ENCODE measurements at regions not wholly inside any gene's neighbourhood (a gene's known extent, or its start where the extent isn't known, plus 50 kb on each side); places are given as distances from the start of the nearest gene placed in this dataset.
"Not testable (repeated sequence)": the region's sequence is repeated elsewhere in the genome, so short reads cannot be mapped to it uniquely, and the experiment has no call there.

DNA sequence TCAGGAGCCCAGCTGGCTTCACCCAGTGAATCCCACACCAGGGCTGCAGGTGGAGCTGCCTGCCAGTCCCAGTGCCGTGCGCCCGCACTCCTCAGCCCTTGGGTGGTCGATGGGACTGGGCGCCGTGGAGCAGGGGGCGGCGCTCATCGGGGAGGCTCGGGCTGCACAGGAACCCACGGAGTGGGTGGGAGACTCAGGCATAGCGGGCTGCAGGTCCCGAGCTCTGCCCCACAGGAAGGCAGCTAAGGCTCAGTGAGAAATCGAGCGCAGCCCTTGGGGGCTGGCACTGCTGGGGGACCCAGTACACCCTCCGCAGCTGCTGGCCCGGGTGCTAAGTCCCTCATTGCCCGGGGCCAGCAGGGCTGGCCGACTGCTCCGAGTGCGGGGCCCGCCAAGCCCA lies 1908.8 kb downstream of the ARAP2 start:
- DNase-seq, result not testable (repeated sequence)

DNA sequence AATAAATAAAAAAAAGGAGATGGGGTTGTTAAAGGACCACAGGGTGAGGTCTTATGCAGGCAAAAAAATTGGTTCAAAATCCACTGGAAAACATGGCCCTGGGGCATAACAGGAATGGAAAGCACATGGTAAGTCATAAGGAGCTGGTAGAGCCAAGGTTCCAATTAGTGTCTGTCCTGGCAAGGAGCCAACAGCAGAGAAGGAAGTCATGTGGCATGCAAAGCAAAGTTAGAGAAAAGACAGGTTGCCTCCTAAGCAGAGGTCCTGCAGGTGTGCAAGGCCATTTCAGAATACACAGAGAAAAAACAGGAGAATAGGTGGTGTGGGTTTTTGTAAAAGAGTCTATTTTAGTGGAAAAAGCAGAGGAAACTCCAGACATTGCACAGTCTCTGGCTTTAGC lies 1881.7 kb downstream of the ARAP2 start:
- DNase-seq, result no peak

DNA sequence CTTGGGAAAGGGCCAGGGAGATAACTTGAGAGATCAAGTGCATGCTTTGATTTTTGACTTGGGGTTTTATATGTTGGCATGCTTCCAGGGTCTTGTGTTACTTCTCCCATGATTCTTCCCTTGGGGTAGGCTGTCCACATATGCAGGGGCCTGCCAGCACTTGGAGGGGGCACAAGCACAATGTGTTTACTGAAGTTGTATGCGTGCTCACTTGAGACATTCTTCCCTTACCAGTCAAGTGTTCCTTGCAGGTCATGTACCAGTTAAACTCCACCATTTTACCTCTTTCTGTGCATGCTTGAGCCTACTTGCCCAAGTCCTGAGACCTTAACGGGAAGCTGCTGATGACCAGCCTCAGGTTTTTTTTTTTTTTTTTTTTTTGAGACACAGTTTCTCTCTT lies 1880.5 kb downstream of the ARAP2 start:
- DNase-seq, result no peak

GRCh38 chr4:34365946-34366345 lies 1878.4 kb downstream of the ARAP2 start:
- DNase-seq, result no peak

GRCh38 chr4:34371676-34372075 lies 1872.6 kb downstream of the ARAP2 start:
- no peak for DNase-seq

GRCh38 chr4:34372815-34373214 lies 1871.5 kb downstream of the ARAP2 start:
- DNase-seq, result no peak

DNA sequence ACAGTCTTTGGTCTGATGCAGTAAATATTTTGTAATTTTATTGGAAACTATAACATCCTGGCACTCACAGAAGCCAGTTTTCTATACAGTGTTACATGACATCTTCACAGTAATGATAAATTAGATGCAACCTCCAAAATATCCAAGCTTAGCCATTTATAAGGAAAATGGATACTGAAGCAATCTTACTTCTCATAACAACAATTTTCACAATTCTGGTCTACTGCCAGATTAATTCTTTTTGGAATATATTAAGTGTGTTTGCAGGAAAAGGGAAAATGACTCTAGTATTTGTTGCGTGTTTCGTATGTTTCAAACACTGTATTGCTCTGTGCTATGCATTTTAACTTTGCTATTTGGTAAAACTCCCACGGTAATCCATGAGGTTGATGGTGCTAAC lies 1870.9 kb downstream of the ARAP2 start:
- DNase-seq, result no peak

DNA sequence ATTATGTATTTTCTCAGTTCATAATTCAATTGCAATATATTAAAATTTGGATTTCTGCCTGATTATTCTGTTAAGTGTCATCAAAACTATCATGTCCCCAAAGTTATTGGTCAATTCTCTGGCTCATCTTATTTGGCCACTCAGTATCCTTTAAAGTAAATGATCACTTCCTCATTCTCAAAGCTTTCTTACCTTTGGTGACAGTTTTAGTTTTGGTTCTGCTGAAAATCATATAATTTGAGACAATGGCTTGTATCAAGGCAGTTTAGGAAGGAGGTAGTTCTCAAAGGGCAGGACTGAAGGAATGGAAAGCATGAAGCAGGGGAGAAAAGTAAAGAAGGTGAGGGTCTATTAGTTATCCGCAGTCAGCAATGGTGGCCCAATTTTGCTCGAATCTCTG lies 1832.1 kb downstream of the ARAP2 start:
- DNase-seq, result no peak

GRCh38 chr4:34412911-34413310 lies 1831.4 kb downstream of the ARAP2 start:
- DNase-seq, result no peak

DNA sequence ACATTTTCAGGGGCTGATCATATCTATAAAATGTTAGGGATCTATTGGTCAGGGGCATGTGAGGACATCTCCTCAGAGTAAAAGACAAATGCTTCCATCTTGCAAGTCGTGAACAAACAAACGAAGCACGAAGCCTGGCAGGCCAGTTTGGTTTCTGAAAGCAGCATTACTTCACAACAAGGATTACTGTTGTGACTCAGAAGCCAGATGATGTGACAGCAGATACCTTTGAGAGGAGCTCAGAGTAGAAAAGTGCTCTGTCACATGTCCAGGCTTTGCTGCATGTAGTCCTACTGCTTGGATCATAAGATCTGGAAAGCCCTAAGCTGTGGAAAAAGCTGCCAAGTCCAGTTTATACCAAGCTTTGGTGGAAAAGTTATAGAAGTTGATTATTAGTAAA lies 1827.2 kb downstream of the ARAP2 start:
- no peak for DNase-seq

- no peak for DNase-seq
Measured at GRCh38 chr4:34419871-34420270, 1824.4 kb downstream of the ARAP2 start.

DNA sequence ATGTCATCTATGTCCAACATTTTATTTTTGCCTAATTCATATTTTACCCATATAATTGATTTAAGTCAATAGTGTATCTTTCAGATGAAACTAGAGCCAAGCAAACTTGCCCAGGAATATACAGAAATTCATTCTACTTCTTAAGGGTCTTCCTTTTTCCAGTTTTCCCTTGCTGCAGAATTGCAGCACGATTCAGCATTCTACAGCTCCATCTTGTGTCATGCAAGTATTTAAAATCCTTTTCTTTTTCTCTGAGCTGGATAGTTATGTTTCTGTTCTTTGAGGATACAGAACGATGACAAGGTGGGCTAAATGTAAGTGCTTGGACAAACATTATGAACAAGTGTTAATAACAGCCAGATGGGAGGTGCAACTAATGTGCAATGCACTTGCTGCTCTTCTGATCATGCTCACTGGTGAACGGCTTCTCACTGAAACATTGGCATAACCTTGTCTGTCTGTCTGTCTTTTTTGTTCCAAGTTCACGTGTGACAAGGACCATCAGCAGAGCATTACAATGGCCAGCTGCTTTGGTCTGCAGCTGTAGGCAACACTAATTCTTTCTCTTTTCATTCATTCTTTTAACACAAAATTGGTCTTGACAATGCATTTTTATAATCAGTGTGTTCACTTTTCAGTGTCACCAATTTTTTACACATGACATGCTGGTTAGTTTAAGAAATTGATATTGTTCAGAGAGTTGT lies 1821.7 kb downstream of the ARAP2 start:
- DNase-seq, result no peak

DNA sequence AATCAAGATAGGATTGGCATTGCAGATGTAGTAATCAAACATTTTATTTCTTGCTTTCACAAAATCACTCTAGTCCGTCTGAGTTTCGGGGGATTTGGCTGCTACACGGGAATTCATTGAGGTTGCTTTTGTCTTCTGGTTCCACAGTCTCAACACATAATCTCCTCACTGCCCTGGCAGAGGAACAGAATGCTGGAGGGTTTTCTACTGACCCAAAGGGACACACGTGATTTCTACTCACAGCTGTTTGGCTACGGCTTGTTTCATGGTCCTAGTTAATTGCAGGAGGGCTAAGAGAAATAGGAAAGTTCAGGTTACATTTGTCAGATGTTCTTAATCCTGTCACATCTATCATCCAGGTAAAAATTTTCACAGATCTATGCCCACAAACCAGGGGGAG lies 1811.6 kb downstream of the ARAP2 start:
- no peak for DNase-seq

- not testable (repeated sequence) for DNase-seq
Measured at GRCh38 chr4:34434377-34434776, 1809.9 kb downstream of the ARAP2 start.

DNA sequence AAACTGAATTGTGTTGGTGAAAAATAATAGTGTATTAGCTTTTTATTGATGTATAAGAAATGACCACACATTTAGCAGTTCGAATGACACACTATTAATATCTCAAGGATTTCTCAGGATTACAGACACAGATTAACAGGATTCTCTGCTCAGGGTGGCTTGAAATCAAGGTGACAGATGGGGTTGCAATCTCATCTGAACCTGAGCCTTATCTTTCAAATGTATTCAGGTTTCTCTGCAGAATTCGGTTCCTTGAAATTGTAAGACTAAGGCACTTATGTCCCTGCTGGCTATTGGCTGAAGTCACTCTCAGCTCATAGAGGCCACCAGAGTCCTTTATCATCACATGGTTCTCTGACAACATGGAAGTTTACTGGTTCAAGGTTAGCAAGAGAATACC lies 1780.1 kb downstream of the ARAP2 start:
- DNase-seq, result no peak

DNA sequence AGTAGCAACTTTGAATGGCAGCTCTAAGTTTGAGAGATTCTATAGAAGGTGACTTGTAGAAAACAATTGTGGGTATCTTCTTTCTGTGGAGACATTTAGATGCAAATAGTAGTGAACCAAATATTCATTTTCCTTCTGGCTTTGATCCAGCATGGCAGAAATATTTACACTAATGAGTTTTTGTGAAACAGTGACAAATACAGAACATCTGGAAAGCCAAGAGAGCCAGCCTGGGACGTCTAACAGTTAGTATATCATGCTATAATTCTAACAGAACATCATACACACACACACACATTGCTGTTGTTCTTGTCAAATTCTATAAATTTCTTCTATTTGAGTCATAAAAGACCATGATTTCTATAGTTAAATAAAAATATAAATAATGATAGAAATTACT lies 1777.9 kb downstream of the ARAP2 start:
- no peak for DNase-seq

- DNase-seq, result no peak
Measured at GRCh38 chr4:34469516-34469915, 1774.8 kb downstream of the ARAP2 start.

DNA sequence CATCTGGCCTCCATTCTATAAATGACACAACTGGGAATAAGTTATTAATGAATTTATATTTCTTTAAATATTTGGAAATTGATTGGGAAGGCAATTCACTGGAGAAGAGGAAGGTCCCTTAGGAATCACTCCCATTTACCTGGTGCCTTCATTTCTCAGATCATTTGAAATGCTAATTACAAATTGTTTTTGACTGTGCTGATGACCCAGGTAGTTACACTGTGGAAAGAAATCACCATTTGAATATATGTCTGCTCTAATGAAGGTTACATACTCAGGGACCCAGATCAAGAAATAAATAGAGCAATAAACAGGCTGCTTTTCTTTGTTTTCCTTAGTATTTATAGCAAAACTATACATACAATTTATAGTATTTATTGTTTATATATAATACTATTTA lies 1759.1 kb downstream of the ARAP2 start:
- DNase-seq, result no peak

GRCh38 chr4:34486461-34487363 lies 1757.6 kb downstream of the ARAP2 start:
- DNase-seq, result no peak

DNA sequence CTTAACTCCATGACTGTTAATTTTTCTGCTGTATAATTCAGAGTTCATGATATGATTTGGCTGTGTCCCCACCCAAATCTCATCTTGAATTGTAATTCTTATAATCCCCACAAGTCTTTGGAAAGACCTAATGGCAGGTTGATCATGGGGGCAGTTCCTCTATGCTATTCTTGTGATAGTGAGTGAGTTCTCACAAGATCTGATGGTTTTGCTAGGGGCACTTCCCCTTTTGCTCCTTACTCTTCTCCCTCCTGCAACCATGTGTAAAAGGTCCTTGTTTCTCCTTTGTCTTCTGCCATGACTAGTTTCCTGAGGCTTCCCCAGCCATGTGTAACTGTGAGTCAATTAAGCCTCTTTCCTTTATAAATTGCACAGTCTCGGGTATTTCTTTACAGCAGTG lies 1751.9 kb downstream of the ARAP2 start:
- DNase-seq, result no peak

DNA sequence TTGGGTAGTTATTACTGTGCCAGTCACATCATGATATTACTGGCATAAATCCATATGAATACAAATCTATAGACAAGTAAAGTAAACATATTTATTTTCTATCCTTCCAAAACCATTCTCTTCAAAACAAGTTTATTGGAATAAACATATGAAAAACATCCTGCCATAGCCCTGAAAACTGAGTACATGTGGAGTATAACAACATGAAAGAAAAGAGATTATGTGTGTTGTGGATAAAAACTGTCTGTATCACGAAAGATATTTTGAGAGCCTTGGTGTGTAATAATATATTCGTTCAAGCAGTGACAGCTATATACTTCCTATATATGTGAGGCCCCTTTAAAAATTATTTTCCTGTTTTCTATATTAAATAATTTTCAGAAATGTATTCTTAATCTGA lies 1742.2 kb downstream of the ARAP2 start:
- DNase-seq, result no peak

GRCh38 chr4:34504731-34505130 lies 1739.6 kb downstream of the ARAP2 start:
- DNase-seq, result not testable (repeated sequence)

DNA sequence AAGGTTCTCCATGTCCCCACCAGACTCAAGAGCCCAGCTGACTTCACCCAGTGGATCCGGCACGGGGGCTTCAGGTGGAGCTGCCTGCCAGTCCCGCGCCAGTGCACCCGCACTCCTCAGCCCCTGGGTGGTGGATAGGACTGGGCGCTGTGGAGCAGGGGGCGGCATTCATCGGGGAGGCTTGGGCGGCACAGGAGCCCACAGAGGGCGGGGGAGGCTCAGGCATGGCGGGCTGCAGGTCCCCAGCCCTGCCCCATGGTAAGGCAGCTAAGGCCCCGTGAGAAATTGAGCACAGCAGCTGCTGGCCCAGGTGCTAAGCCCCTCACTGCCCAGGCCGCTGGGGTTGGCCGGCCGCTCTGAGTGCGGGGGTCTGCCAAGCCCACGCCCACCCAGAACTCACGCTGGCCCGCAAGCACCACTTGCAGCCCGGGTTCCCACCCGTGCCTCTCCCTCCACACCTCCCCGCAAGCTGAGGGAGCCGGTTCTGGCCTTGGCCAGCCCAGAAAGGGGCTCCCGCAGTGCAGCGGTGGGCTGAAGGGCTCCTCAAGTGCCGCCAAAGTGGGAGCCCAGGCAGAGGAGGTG lies 1737.7 kb downstream of the ARAP2 start:
- DNase-seq, result not testable (repeated sequence)

GRCh38 chr4:34512616-34513015 lies 1731.7 kb downstream of the ARAP2 start:
- no peak for DNase-seq

Measured in NCI-H2029 (cell line).